ENCODE measurements at regions not wholly inside any gene's neighbourhood (a gene's known extent, or its start where the extent isn't known, plus 50 kb on each side); places are given as distances from the start of the nearest gene placed in this dataset.

DNA sequence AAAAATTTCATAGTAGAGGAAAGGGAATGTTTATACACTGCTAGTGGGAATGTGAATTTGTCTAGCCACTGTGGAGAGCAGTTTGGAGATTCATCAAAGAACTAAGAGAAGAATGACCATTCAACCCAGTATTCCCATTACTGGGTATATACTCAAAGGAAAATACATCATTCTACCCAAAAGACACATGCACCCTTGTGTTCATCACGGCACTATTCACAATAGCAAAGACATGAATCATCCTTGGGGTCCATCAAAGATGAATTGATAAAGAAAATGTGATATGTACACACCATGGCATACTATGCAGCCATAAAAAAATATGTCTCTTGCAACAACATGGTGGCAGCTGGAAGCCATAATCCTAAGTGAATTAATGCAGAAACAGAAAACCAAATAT, 825.7 kb downstream of the TNS3 start:
- no peak for TF ChIP-seq POLR2A (IDR thresholded peaks at IDR 0.05)
- TF ChIP-seq, protein P1, sequence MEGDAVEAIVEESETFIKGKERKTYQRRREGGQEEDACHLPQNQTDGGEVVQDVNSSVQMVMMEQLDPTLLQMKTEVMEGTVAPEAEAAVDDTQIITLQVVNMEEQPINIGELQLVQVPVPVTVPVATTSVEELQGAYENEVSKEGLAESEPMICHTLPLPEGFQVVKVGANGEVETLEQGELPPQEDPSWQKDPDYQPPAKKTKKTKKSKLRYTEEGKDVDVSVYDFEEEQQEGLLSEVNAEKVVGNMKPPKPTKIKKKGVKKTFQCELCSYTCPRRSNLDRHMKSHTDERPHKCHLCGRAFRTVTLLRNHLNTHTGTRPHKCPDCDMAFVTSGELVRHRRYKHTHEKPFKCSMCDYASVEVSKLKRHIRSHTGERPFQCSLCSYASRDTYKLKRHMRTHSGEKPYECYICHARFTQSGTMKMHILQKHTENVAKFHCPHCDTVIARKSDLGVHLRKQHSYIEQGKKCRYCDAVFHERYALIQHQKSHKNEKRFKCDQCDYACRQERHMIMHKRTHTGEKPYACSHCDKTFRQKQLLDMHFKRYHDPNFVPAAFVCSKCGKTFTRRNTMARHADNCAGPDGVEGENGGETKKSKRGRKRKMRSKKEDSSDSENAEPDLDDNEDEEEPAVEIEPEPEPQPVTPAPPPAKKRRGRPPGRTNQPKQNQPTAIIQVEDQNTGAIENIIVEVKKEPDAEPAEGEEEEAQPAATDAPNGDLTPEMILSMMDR (IDR thresholded peaks at IDR 0.05), result no peak
